Activated CD8-positive, alpha-beta T cell treated with anti-CD3 and anti-CD28 coated beads for 36 hours (primary cell): ENCODE measurements at regions not wholly inside any gene's neighbourhood (a gene's known extent, or its start where the extent isn't known, plus 50 kb on each side); places are given as distances from the start of the nearest gene placed in this dataset.
A peak's percentile ranks its signal among the peaks of the same experiment; 100 is the strongest.

Experiments used
- ATAC-seq: fragments of 200-7000 bp; cut with Tn5 transposase; one replicate; pipeline ENCODE4 v1.10.0; 2021; ENCODE audit warnings: mild to moderate bottlenecking, moderate library complexity
- CTCF ChIA-PET: fragments of 350-600 bp; sonication (Branson Sonifier 250); formaldehyde crosslinking; loops from one replicate; lab custom pipeline; 2021; ENCODE audit warnings: antibody characterized with exemption; lab: Charles Lee
- POLR2A ChIA-PET: fragments of 350-600 bp; sonication (Branson Sonifier 250); formaldehyde crosslinking; loops from one replicate; lab custom pipeline; 2021; ENCODE audit warnings: antibody characterized with exemption; lab: Charles Lee
- DNase-seq: peaks from one replicate; pipeline ENCODE4 v3.0.0-alpha.2; 2020
- H3K27ac Mint-ChIP-seq: one replicate; pipeline ENCODE4 v1.8.0; 2021; ENCODE audit warnings: mild to moderate bottlenecking, mixed read lengths
- H3K27me3 Mint-ChIP-seq: one replicate; pipeline ENCODE4 v1.8.0; 2021; ENCODE audit warnings: mixed read lengths
- H3K36me3 Mint-ChIP-seq: one replicate; pipeline ENCODE4 v1.8.0; 2021; ENCODE audit warnings: low read depth, mixed read lengths
- H3K4me1 Mint-ChIP-seq: one replicate; pipeline ENCODE4 v1.8.0; 2021; ENCODE audit warnings: low read depth, mixed read lengths
- H3K4me3 Mint-ChIP-seq: one replicate; pipeline ENCODE4 v1.8.0; 2021; ENCODE audit warnings: mild to moderate bottlenecking, moderate library complexity, mixed read lengths
- H3K9me3 Mint-ChIP-seq: one replicate; pipeline ENCODE4 v1.8.0; 2021; ENCODE audit warnings: mixed read lengths
- intact Hi-C: fragments of 100-400 bp; cut with micrococcal nuclease; formaldehyde crosslinking; loops from one replicate; pipeline ENCODE4 v1.10.0; 2022
- TF ChIP-seq, protein P1 (sequence below): fragments of 200-600 bp; IDR thresholded peaks from one replicate; pipeline ENCODE4 v1.8.0; 2022; ENCODE audit warnings: antibody characterized with exemption, mild to moderate bottlenecking

GRCh38 chr14:71749613-71750238 lies 182.5 kb upstream of the RGS6 start:
- ATAC-seq (no peak), DNase-seq (no peak)
- TF ChIP-seq, protein P1, sequence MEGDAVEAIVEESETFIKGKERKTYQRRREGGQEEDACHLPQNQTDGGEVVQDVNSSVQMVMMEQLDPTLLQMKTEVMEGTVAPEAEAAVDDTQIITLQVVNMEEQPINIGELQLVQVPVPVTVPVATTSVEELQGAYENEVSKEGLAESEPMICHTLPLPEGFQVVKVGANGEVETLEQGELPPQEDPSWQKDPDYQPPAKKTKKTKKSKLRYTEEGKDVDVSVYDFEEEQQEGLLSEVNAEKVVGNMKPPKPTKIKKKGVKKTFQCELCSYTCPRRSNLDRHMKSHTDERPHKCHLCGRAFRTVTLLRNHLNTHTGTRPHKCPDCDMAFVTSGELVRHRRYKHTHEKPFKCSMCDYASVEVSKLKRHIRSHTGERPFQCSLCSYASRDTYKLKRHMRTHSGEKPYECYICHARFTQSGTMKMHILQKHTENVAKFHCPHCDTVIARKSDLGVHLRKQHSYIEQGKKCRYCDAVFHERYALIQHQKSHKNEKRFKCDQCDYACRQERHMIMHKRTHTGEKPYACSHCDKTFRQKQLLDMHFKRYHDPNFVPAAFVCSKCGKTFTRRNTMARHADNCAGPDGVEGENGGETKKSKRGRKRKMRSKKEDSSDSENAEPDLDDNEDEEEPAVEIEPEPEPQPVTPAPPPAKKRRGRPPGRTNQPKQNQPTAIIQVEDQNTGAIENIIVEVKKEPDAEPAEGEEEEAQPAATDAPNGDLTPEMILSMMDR = no peak
- Mint-ChIP-seq H3K36me3 (peaks cover 5% of the 10 kb centered on the region), H3K27me3 (peaks cover 1% of the 10 kb centered on the region), H3K27ac (no peak overlapping the region), H3K4me3 (no peak overlapping the region), H3K4me1 (no peaks in the 10 kb centered on the region), H3K9me3 (peaks cover 16% of the 10 kb centered on the region)
- intact Hi-C loops = loop anchor here (10.0 kb wide), 1 partner anchor 645 kb away; no protein-coding TSS in a partner anchor
- POLR2A ChIA-PET = interaction anchor here (0.6 kb wide), 1 partner anchor 395 kb away, joined by 4 read pairs; no protein-coding TSS in a partner anchor
- CTCF ChIA-PET = interaction anchor here (1.0 to 4.4 kb wide), 4 partner anchors 31 to 613 kb away, joined by 3 to 37 read pairs (median 4); no protein-coding TSS in a partner anchor

DNA sequence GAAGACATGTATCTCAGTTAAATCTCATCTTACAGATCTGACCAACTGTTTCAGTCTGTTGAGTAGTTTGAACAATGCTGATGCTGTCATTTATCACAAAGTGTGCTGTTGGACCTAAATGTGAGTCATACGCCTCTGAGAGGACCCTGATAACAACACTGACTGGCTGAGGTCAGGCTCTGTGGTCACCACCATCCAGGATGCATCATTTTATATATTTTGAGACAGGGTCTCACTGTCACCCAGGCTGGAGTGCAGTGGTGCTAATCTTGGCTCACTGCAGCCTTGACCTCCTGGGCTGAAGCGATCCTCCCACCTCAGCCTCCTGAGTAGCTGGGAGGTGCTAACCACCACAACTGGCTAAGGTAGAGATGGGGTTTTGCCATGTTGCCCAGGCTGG lies 181.0 kb upstream of the RGS6 start:
- Mint-ChIP-seq H3K4me3 (no peak overlapping the region), H3K4me1 (no peaks in the 10 kb centered on the region), H3K9me3 (peaks cover 16% of the 10 kb centered on the region), H3K36me3 (peaks cover 5% of the 10 kb centered on the region), H3K27me3 (peaks cover 1% of the 10 kb centered on the region), H3K27ac (no peak overlapping the region)
- ATAC-seq (peak; percentile 42), DNase-seq (peak; percentile 11)
- POLR2A ChIA-PET = no interaction called here
- CTCF ChIA-PET = interaction anchor here (2.4 to 4.4 kb wide), 5 partner anchors 104 to 647 kb away, joined by 11 to 37 read pairs (median 23); no protein-coding TSS in a partner anchor
- TF ChIP-seq, protein P1 = no peak
- intact Hi-C loops = loop anchor here (10.0 kb wide), 1 partner anchor 646 kb away; no protein-coding TSS in a partner anchor

DNA sequence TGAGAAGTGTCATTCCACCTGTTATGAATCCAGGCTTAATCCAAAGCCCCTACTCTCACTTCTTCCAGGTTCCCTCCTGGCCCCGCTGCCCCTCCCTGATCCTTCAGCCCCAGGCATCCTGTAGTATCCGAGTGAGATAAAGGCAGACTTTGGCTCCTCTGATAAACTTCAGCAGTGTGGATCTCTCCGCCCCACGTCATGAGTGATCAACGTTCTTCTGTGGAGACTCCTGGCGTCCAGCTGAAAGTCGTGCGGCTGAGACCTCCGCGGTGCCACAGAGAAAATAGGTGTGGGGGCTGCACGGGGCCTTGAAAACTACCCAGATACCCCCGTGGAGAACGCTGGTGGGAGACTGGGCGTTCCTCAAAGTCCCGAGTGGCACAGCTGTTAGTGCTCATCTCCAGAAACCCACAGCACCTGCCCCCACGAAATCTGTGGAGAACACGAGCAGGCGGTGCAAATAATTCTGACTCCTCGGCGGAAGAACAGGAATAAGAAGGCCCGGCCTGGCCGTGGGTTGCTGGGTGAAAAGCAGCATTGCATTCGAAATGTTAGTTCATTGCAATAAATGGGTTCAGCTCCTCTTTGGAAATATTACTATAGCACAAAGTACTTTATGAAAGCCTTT lies 180.0 kb upstream of the RGS6 start:
- Mint-ChIP-seq H3K27me3 (peaks cover 1% of the 10 kb centered on the region), H3K9me3 (peaks cover 16% of the 10 kb centered on the region), H3K4me3 (no peak overlapping the region), H3K4me1 (no peaks in the 10 kb centered on the region), H3K36me3 (peaks cover 5% of the 10 kb centered on the region), H3K27ac (no peak overlapping the region)
- ChIA-PET POLR2A (interaction anchor here (1.0 to 1.1 kb wide), 2 partner anchors 12 to 16 kb away, joined by 3 to 4 read pairs; no protein-coding TSS in a partner anchor), CTCF (interaction anchor here (0.7 to 4.4 kb wide), 43 partner anchors 8 to 693 kb away, joined by 3 to 37 read pairs (median 5); no protein-coding TSS in a partner anchor)
- no peak for DNase-seq
- intact Hi-C loops = loop anchor here (2.0 to 10.0 kb wide), 2 partner anchors 613 to 647 kb away; no protein-coding TSS in a partner anchor
- no peak for ATAC-seq
- TF ChIP-seq, protein P1 = no peak

- no peak overlapping the region for H3K4me3 Mint-ChIP-seq
- peaks cover 3% of the 10 kb centered on the region for H3K36me3 Mint-ChIP-seq
- ChIA-PET CTCF (interaction anchor here (0.7 to 4.4 kb wide), 50 partner anchors 8 to 694 kb away, joined by 3 to 37 read pairs (median 4); no protein-coding TSS in a partner anchor), POLR2A (interaction anchor here (1.0 to 1.4 kb wide), 3 partner anchors 13 to 615 kb away, joined by 3 to 4 read pairs (median 3); no protein-coding TSS in a partner anchor)
- no peaks in the 10 kb centered on the region for H3K4me1 Mint-ChIP-seq
- H3K27me3 Mint-ChIP-seq = peaks cover 1% of the 10 kb centered on the region
- DNase-seq (peak; percentile 83), ATAC-seq (peak; percentile 49)
- H3K9me3 Mint-ChIP-seq = peaks cover 8% of the 10 kb centered on the region
- H3K27ac Mint-ChIP-seq = no peak overlapping the region
- TF ChIP-seq, protein P1 = peak; percentile 97
- intact Hi-C loops = loop anchor here (2.0 to 10.0 kb wide), 2 partner anchors 614 to 648 kb away; no protein-coding TSS in a partner anchor
These were observed 179.0 kb upstream of the RGS6 start for GRCh38 chr14:71753126-71753830.
